Muscle of leg (tissue), 3 donors: ENCODE measurements at regions not wholly inside any gene's neighbourhood (a gene's known extent, or its start where the extent isn't known, plus 50 kb on each side); places are given as distances from the start of the nearest gene placed in this dataset.
"Not testable (repeated sequence)": the region's sequence is repeated elsewhere in the genome, so short reads cannot be mapped to it uniquely, and the experiment has no call there.

Experiments
- DNase-seq: peaks from one replicate; pipeline ENCODE4 v3.0.0; 2013
- H3K27ac ChIP-seq: one replicate; pipeline ENCODE4 v1.5.1; 2013; ENCODE audit warnings: mild to moderate bottlenecking, low read length, control low read depth
- H3K27me3 ChIP-seq: one replicate; pipeline ENCODE4 v1.6.1; 2013; ENCODE audit warnings: low read length; ENCODE audit not compliant: control insufficient read depth, insufficient read depth
- H3K36me3 ChIP-seq: one replicate; pipeline ENCODE4 v1.6.1; 2013; ENCODE audit warnings: low read length; ENCODE audit not compliant: control insufficient read depth, insufficient read depth
- H3K4me1 ChIP-seq: one replicate; pipeline ENCODE4 v1.6.1; 2013; ENCODE audit warnings: low read length; ENCODE audit not compliant: control insufficient read depth, insufficient read depth
- H3K4me3 ChIP-seq: one replicate; pipeline ENCODE4 v1.5.1; 2013; ENCODE audit warnings: low read length, control low read depth
- H3K9me3 ChIP-seq: replicated peaks from 2 replicates; pipeline ENCODE4 v1.6.1; 2013; ENCODE audit warnings: low read depth, low read length; ENCODE audit not compliant: control insufficient read depth
- WGBS: methylation state at CpG from one replicate; pipeline ENCODE4 v1.1.5; 2013; ENCODE audit warnings: missing lambda C conversion rate; ENCODE audit not compliant: insufficient coverage; 5-methylcytosine and 5-hydroxymethylcytosine counted together

- no peak for DNase-seq
- Histone ChIP-seq H3K27ac (no peak overlapping the region), H3K9me3 (peaks cover under 1% of the 10 kb centered on the region), H3K36me3 (no peaks in the 10 kb centered on the region), H3K27me3 (no peaks in the 10 kb centered on the region), H3K4me1 (no peaks in the 10 kb centered on the region), H3K4me3 (no peak overlapping the region)
- WGBS, result no CpG with 5 or more reads among the region's 1 CpG
Measured at GRCh38 chr11:7186676-7187075, 65.0 kb upstream of the SYT9 start.

GRCh38 chr11:7192785-7193184, 58.9 kb upstream of the SYT9 start:
- WGBS, result no CpG with 5 or more reads among the region's 4 CpGs
- not testable (repeated sequence) for H3K9me3 ChIP-seq, H3K36me3 ChIP-seq, H3K27ac ChIP-seq, H3K27me3 ChIP-seq, H3K4me3 ChIP-seq, H3K4me1 ChIP-seq, DNase-seq

GRCh38 chr11:7196396-7197146, 55.1 kb upstream of the SYT9 start:
- no CpG with 5 or more reads among the region's 1 CpG for WGBS
- H3K36me3 ChIP-seq, result no peaks in the 10 kb centered on the region
- no peak for DNase-seq
- H3K9me3 ChIP-seq, result no peaks in the 10 kb centered on the region
- no peaks in the 10 kb centered on the region for H3K27me3 ChIP-seq
- H3K4me1 ChIP-seq, result no peaks in the 10 kb centered on the region
- no peak overlapping the region for H3K27ac ChIP-seq
- no peak overlapping the region for H3K4me3 ChIP-seq

- no peak overlapping the region for H3K4me3 ChIP-seq
- no peaks in the 10 kb centered on the region for H3K36me3 ChIP-seq
- DNase-seq, result no peak
Measured at GRCh38 chr11:7197469-7197868, 54.2 kb upstream of the SYT9 start.

More at GRCh38 chr11:7197469-7197868, 54.2 kb upstream of the SYT9 start:
- no peaks in the 10 kb centered on the region for H3K27me3 ChIP-seq
- no peaks in the 10 kb centered on the region for H3K4me1 ChIP-seq
- H3K9me3 ChIP-seq, result no peaks in the 10 kb centered on the region
- H3K27ac ChIP-seq, result no peak overlapping the region
